HG02840 (cell line): ENCODE measurements at regions not wholly inside any gene's neighbourhood (a gene's known extent, or its start where the extent isn't known, plus 50 kb on each side); places are given as distances from the start of the nearest gene placed in this dataset.

Experiments used
- ATAC-seq: cut with Tn5 transposase; IDR thresholded peaks from one replicate; pipeline ENCODE4 v1.9.1; 2021; ENCODE audit warnings: mild to moderate bottlenecking, moderate library complexity, moderate number of reproducible peaks; ENCODE audit not compliant: unreplicated experiment, low FRiP score

DNA sequence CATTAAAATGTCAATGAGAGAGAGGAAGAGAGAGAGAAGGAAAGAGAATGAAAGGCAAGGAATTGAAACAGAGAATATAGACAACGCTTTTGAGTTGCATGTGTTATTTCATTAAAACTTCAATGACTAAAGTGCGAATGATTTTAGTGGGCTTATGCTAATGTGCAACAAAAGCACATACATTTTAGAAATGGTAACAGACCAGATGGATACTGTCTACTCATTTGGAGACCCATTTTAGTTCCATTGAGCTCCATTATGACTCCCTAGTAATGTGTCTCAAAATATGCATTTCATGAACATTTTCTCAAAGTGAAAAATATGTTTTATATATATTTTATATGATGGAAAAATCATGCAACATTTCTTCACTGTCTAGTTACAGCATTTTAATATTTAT is 622.2 kb upstream of the GCFC2 start:
- no peak for ATAC-seq

DNA sequence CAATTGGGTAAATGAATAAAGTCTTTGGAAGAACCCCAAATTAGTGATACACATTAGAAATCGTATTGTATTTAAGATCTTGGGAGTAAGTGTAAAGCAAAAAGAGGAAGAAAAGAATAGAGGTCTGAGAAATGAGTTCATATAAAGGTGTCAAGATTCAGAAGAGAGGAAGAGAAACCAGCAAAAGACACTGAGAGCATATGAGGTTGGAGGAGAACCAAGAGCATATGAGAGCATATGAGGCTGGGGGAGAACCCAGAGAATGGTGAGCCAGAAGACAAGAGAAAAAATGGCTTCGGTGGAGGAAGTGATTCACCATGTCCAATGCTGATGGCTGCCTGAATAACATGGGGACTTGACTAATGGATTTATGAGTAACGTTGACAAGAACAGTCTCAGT is 620.1 kb upstream of the GCFC2 start:
- no peak for ATAC-seq

DNA sequence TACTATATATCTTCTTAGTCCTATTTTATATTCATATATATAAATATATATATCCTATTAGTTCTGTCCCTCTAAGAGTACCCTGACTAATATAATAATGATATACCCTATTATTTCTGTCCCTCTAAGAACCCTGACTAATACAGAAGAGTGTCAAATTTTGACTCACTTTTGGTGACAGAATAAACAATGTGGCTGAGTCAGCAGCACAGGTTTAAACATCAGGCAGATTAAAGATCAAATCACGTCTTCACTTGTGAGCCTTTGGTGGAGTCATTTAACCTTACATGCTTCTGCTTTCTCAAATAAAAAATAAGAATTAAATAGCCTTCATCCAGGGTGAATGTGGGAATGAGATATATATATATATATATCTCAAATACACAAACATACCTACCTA is 615.9 kb upstream of the GCFC2 start:
- ATAC-seq = no peak

DNA sequence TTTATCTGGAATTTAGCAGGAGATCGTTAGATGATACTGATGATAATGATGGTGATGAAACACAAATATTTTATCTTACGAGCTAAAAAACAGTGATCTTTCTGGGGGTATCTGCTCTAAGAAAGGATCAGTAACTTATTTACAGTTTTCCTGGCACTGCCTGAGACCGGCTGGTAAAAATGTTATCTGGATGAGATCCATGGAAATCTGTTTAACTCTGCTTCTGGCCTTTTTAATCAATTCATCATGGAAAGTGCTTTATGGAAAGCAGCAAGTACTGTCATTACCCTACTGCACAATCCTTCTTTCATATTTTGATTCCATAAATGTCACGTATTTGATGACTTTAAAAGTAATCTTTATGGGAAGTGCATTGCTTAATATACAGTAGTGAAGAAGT is 612.7 kb upstream of the GCFC2 start:
- no peak for ATAC-seq

DNA sequence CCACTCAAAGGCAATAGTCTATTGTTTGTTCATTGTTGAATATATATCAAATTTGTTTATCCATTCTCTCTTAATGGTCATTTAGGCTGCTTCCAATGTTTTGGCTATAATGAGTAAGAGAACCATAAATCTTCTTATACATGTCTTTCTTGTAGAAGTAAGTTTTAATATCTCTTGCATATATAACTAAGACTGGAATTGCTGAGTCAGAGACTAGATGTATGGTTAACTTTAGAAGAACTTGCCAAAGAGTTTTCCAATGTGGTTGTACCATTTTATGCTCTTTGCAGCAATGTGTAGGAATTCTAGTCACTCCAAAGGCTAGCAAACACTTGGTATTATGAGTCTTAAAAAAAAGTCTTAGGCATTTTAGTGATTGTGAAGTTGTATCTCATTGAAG is 610.0 kb upstream of the GCFC2 start:
- ATAC-seq = no peak

DNA sequence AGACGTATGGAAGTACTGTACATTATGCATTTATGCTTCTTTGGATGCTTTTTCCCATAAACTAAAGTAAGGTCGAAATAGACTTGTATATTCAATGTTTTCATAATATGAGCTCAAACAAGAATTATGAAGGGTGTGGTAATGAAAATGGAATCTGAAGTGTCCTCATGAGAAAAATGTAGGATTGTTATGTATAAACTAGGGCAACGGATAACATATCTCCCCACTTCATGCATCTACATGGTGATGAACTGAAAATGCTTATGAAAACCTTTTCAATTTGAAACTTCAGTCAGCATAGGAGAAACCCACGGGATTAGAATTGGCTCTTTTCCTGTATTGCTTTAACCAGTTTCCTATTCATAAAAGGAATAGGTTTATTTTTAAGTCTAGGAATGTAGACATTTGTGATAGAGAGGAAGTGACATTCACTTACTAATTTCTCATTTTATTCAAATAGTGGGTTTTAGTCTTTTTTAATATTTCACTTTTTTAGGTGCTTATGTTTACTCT is 608.2 kb upstream of the GCFC2 start:
- no peak for ATAC-seq

DNA sequence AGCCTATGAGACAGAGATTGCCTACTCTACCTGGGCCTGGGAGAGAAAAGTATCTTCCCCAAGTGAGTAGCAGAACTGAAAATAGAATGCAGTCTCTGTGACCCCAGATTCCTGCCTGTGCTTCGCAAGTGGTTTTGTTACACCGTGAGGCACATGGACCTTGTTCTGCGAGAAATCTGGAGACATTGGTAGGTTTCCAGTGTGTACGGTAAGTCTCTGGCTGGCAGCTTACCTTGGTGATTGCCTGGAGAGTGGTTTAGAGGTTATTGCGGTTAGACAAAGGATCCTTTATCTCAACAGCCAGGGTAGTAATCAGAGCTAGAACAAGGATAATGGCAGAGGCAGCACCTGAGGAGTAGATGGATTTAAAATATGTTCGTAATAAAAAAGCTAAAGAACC is 606.0 kb upstream of the GCFC2 start:
- no peak for ATAC-seq

DNA sequence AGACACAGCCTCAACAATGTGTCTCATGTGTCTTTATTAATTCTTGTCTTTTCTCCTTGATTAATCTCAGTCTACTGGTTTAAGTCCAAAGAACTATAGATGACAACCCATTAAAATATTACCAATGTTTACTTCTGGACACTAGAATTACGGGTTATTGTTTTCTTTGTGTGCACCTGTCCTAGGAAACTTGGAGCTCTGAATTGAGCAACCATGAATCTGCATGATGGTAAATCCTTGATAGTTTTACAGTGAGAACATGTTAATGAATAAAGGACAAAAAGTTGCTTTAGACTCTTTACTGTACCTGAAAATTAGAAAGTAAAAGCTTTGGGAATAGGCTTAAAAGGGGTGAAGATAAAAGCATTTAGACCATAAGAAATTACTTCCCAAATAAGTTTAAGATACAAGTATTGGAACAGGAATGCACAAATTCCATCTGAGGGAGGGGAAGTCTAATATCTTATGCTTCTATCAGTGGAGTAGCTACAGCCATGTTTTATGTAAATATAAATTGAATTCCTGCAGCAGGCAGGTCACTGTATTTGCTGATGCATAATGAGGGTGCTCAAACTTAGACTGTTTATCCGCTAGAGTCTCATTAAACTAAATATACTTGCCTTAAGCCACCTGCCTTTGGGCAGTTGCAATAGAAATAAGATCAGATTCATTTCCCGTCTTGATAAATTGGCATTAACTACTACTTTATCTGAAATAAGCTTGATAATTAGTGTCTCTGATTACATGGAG is 603.7 kb upstream of the GCFC2 start:
- ATAC-seq = no peak

DNA sequence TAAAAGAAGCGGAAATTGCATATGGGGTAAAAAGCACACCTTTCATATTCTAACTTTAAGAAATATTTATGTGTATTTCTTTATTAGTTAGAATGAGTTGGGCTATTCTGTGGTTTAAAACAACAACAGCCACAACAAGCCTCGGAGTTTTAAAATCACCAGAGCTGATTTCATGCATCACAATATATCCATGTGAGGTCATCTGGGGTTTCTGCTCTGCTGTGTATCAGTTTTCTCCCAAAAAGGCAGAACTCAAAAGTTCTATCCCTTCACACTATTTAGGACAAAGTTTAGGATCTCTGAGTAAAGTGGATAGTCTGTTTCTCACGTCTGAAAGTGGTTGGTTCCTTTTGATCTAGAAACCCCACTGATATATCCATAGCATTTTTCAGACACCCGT is 601.5 kb upstream of the GCFC2 start:
- no peak for ATAC-seq

DNA sequence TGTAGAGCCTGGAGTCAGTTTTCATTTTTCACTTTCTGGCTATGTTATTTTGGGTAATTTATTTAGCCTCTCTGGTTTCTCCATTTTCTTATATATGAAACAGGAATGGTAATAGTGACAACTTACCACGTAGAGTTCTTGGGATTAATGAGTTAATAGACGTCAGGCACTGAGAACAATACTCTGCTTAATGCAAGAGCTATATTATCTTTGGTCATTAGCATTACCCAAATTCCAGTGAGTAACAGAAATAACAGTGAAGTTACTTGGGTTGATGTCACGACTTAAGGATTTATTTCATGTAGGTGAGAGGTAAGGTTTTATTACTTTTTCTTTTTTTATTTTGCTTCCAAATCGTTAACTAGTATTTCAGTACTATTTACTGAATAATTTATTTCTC is 601.0 kb upstream of the GCFC2 start:
- ATAC-seq = no peak

DNA sequence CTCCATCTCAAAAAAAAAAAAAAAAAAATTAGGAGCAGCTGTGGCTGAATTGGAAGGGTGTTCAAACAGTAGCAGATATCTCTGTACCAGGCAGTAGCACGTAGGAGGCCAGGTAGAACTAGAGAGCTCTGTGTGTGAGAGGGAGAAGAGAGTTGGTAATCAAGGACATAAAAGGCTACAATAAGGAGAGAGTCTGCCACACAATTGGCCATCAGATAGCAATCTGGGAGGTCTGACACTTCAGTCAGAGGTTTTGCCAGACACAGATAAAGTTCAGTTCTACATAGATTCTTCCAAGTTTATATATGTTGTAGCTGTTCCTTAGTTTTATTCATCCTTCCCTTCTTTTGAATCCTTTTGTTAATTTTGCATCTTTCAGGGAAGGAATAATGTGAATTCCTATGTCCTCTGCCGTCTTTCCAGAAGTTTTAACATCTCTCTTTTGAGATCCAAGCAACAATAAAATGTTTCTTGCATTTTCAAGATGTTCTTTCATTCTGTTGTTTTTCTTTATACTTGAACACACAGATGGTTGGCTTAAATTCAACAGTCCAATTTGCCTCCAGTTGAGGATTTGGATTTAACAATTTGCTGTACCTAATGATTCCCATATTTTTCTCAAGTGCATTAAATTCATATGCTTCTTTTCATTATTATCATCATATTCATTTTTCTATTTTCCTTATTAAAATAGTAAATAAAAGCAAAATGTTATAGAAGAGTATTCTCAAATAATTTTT is 600.3 kb upstream of the GCFC2 start:
- no peak for ATAC-seq

DNA sequence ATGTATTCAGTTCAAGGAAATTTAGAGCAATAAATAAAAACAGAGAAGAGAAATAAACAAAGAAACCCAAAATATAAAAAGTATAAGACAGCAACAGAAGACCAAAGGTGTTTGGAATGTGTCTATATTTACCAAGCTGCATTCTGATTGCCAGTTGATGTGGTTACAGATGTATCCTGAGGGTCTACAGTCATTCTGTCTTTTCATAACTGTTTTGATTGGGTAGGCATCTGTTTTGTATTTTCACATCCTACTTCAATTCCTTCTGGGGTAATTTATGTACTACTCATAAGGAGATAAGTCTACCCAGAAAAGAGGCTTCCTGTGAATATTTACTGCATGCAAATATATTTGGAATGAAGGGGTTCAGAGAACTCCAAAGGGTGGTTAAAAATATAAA is 596.8 kb upstream of the GCFC2 start:
- ATAC-seq = no peak

DNA sequence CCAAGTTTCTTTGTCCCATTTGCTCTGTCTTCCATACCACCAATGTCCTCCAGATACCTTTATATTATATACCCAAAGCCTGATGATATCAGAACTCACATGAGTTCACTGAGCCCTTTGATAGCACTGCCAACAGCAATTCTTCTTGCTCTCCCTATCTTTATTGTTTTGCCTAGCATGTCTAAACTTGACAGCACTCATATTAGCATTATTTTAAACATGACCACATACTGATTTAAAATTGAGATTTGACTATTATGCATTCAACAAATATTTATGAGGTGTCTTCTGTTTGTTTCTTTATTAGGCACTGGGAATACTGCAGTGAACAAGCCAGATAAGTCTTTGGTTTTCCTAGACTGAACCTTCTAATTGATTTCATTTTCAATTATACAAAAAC is 587.3 kb upstream of the GCFC2 start:
- no peak for ATAC-seq

DNA sequence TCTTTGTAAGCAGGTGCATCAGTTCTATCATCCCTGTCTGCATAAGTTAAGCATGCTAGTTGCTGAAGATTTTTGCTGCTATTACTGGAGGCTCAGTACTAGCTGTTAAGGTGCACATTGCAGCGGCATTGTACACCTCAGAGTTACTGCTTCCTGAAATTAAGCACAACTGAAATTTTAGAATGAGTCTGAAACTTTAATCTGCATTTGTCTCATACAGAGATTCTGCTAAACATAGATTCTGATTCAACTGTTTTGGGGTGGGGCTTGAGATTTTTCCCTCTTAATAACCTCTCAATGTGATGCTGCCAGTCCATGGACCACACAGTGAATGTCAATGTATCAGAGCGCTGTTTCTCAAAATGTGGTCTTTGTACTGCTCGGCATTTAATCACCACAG is 585.7 kb upstream of the GCFC2 start:
- ATAC-seq = no peak

DNA sequence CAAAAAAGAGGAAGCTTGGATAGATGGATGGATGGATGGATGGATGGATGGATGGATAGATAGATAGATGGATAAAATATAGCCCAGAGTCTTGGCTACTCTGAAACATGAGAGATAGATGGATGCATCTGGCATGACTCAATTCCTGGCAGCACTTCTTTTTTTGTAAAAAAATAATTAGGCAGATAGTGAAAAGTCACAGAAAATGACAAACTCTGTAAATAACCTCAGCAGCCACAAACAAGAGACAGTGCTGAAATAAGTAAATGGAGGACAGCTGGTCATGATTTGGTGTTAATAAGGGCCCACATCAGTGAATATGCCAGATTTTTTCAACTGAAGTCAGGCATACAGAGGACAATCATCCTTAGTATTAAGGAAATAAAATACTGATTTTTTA is 585.0 kb upstream of the GCFC2 start:
- ATAC-seq = no peak

DNA sequence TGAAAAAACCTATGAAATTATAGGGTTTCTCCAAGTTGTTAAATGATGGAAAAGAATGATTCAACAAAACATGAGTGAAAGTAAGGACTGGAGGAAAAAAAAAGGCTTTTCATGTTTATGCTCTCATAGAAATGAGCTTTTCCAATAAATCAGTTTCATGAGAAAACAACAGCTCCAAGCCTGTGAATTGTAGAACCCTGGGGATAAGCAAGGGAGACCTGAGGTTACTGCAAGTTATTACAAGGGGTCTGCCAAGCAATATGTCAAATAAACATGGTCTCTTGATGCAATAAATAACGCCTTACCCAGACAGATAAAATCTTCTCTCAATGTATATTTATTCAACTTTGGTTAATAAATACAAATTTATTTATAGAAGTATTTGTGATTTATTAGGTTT is 577.9 kb upstream of the GCFC2 start:
- ATAC-seq = no peak

DNA sequence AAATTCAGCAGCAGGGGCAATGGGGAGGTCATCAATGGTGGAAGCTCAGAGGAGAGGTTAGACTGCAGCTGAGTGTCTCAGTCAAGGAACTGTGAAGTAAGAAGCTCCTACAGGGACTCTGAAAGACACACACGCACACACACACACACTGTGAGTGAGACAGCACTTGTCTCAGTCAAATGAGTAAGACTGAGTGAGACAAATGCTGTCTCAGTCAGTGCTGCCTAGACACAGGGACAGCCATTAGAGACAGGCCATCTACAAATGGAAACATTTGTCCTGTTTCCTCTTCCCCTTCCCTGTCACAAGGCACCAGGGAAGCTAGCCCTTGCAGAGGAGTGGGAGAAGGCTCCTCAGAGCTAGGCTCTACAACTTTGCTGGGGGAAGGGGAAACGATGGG is 577.4 kb upstream of the GCFC2 start:
- no peak for ATAC-seq

DNA sequence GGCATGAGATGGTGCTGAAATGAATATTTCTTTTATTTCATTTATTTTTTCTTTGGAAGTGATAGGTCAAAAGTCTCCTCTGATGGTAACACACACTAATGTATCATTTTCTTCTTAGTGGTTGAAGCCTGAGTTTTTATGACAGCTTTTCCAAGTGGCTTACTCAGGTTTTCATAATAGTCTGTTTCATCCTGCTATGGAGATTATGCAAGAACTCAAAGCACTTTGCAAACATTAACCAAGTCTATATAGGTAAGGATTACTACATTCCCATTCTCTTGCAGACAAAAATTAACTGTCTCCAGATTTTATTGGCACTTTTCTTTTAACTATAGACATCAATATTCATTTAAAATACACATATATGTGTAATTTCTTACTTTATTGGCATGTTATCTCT is 572.6 kb upstream of the GCFC2 start:
- no peak for ATAC-seq

DNA sequence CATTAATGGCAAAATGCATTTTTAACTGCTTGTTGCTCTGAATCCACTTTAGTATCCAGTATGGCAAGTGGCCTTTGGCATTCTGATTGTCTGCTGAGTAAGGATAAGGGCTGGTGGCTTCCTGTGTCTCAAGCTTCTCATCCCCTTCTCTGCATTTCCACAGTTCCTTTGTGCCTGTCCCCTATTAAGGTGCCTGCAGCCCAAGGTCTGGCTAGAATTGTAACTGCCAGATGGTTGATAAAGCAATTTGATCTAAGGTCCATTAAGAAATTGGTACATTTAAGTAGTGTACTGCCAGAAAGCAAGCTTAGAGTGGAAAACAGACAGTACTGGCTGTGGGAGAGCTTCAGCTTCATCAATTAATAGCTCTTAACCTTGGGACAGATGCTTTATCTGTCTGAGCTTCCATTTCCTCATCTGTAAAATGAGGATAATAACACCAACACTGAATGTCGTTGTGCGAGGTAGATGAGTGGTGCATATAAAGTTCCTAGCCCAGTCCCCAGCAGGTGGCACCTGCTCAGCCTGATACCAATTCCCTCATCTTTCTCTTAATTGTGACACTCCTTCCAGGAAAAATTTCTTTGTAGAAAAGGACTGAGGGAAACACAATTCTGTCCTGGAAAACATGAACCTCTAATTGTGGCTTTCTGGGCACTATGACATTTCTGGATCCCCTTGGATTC is 570.6 kb upstream of the GCFC2 start:
- ATAC-seq = no peak

DNA sequence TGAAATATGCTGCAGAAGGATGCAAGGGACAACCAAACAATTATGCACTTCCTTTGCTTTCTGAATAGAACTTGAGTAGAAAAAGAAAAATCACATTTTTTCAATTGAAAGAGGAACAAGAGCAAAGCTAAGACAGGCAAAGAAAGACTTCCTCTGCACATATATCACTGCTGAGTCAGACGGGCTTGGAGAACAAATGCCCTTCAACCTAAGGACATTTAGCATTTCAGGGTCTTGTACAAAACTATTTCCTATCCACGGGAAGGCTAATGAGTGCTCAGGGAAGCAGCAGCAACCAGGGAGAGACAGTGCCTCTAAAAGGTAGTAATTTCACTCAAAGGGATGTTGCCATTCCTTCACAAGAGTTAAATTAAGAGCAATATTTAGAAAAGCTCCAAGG is 570.0 kb upstream of the GCFC2 start:
- ATAC-seq = no peak

DNA sequence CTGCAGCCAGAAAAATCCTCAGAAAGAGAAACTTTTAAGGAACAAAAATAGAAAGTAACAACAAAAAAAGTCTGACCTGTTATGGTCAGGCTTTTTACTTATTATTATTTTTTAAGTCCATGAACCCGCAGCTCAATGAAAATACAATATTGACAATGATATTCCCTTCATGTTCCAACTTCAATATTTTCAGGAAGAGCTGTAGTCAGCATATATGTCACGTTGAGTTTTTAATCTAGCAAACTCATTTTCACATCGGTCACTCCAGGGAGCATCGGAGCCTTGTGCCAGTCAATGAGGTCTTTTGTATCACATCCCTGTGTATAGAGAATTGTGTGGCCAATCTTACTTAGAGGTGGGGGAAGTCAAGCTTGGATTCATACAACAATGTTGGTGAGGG is 568.4 kb upstream of the GCFC2 start:
- ATAC-seq = no peak

DNA sequence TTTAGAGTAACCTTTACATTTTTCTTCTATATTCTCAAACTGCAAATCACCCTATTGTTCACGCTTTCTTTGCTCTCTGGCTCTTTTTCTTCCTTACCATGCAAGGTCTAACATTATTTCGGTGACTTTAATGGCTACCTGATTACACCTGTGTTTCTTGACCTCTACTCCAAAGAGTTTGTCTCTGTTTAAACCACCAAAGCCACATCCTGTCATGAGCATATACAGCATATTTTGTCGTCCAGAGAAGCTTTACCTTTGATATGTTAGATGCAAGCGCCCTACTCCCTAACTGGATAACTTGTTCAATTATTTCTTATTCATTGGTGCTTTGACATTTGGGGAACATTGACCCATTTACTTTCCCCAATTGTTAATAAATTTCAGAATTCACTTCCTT is 565.1 kb upstream of the GCFC2 start:
- no peak for ATAC-seq
